ENCODE measurements at regions not wholly inside any gene's neighbourhood (a gene's known extent, or its start where the extent isn't known, plus 50 kb on each side); places are given as distances from the start of the nearest gene placed in this dataset.
"Not testable (repeated sequence)": the region's sequence is repeated elsewhere in the genome, so short reads cannot be mapped to it uniquely, and the experiment has no call there.

- DNase-seq; intact Hi-C loops (cut with DNase I): not testable (repeated sequence)
These were observed 1825.5 kb upstream of the TPTE start for GRCh38 chr21:8695889-8696288.

- intact Hi-C loops (cut with DNase I): not testable (repeated sequence)
- peak in 1 of 10 donors; percentile 8 for DNase-seq
These were observed 1820.1 kb upstream of the TPTE start for GRCh38 chr21:8701297-8701696.

GRCh38 chr21:8705829-8706228 lies 1815.6 kb upstream of the TPTE start:
- intact Hi-C loops (cut with DNase I); DNase-seq: not testable (repeated sequence)
